HepG2 (cell line): ENCODE measurements at regions not wholly inside any gene's neighbourhood (a gene's known extent, or its start where the extent isn't known, plus 50 kb on each side); places are given as distances from the start of the nearest gene placed in this dataset.

Source experiments
- GABPA ChIP-seq, 2 experiments: IDR thresholded peaks; 2 replicates each; pipeline ENCODE4 v1.6.1; 2011 to 2016; ENCODE audit warnings: low read depth in 2 of 2, low read length in 1 of 2, missing biosample characterization in 1 of 2, missing genetic modification characterization in 1 of 2
- HDAC2 ChIP-seq: sonication (generic); formaldehyde crosslinking; IDR thresholded peaks from 2 replicates; pipeline ENCODE4 v1.4.0; 2020; ENCODE audit warnings: missing genetic modification reagents
- IKZF1 ChIP-seq: fragments of 450-650 bp; IDR thresholded peaks from 2 replicates; pipeline ENCODE4 v1.7.1; 2016
- SAFB2 ChIP-seq: sonication (generic); formaldehyde crosslinking; IDR thresholded peaks from 2 replicates; pipeline ENCODE4 v1.5.1; 2020; ENCODE audit warnings: missing genetic modification reagents, low read depth, mild to moderate bottlenecking, borderline replicate concordance
- TF ChIP-seq, protein P1 (sequence below): IDR thresholded peaks from 2 replicates; pipeline ENCODE4 v1.6.1; 2016; ENCODE audit warnings: low read depth, borderline replicate concordance

DNA sequence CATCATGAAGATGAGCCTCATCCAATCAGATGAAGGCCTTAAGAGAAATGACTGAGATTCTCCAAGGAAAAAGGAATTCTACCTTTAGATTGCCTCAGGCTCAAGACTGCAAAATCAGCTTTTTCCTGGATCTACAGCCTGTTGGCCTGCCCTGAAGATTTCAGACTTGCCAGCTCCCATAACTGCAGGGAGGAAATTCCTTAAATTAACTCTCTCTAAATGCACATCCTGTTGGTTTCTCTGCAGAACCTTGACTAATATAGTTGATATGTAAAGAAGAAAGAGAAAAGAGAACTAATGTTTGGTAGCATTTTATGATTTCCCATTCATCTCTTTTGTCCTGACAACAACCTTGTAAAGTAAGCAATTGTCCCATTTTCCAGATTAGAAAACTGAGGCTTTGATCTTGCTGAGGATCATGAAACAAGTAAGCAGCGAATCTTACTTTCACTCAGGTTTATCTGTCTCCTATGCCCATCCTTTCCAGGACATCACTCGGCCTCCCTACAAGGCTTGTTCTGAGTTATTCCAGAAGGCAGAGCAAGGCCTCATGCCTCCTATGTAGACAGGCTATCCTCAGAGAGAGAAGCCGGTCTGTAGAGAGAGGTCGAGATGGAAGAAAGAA is 115.0 kb upstream of the LDB2 start:
- TF ChIP-seq, protein P1, sequence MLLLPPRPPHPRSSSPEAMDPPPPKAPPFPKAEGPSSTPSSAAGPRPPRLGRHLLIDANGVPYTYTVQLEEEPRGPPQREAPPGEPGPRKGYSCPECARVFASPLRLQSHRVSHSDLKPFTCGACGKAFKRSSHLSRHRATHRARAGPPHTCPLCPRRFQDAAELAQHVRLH (CRISPR knock-in tag), result no peak
- TF ChIP-seq GABPA (IDR thresholded peaks at IDR 0.05; ENCODE audit: low read depth, low read length) (no peak), GABPA (CRISPR knock-in tag; IDR thresholded peaks at IDR 0.05; ENCODE audit: low read depth) (no peak), SAFB2 (CRISPR knock-in tag) (no peak), IKZF1 (no peak), HDAC2 (CRISPR knock-in tag) (no peak)
